ENCODE measurements at regions not wholly inside any gene's neighbourhood (a gene's known extent, or its start where the extent isn't known, plus 50 kb on each side); places are given as distances from the start of the nearest gene placed in this dataset.

DNA sequence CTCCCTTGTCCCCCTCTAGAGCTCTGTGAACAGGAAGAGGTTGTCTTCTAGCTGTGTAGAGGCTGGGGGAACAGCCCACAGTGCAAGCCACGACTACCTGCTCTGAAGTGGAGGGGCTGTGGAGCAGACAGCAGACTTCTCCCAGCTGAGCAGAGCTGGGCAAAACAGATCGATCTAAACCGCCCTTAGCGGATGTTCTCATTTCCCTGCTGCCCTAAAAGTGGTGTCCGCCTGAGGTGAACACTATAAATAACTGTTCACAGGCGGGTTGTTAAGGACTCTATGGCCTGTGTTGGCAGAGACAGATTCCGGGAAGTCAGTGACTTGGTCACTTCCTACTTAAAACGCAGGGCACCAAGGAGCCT is 203.2 kb downstream of the RHOU start (continued):
- TF ChIP-seq, protein P1, sequence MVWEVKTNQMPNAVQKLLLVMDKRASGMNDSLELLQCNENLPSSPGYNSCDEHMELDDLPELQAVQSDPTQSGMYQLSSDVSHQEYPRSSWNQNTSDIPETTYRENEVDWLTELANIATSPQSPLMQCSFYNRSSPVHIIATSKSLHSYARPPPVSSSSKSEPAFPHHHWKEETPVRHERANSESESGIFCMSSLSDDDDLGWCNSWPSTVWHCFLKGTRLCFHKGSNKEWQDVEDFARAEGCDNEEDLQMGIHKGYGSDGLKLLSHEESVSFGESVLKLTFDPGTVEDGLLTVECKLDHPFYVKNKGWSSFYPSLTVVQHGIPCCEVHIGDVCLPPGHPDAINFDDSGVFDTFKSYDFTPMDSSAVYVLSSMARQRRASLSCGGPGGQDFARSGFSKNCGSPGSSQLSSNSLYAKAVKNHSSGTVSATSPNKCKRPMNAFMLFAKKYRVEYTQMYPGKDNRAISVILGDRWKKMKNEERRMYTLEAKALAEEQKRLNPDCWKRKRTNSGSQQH (CRISPR knock-in tag; IDR thresholded peaks at IDR 0.05; ENCODE audit: low read depth): no peak
- no peak for TF ChIP-seq IRX3 (CRISPR knock-in tag; IDR thresholded peaks at IDR 0.05; ENCODE audit: borderline replicate concordance, low read depth)
- TF ChIP-seq ZNF709 (CRISPR knock-in tag; IDR thresholded peaks at IDR 0.05): no peak
- 0 out of 2 replicates have a peak, but pooled peaks have one; percentile 10 for TF ChIP-seq PPARG (CRISPR knock-in tag; conservative IDR thresholded peaks at IDR 0.05)
- TF ChIP-seq, protein P2, sequence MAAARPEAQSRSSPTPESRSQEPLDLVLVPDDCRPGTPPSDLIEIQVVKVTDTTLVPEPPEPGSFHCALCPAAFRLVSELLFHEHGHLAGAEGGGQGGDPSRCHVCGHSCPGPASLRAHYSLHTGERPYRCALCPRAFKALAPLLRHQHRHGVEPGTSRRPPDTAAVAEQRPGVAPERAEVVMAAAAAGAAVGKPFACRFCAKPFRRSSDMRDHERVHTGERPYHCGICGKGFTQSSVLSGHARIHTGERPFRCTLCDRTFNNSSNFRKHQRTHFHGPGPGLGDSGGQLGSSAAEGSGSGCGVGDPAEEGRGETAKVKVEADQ (CRISPR knock-in tag; IDR thresholded peaks at IDR 0.05; ENCODE audit: borderline replicate concordance): no peak
- TF ChIP-seq THAP11 (CRISPR knock-in tag; IDR thresholded peaks at IDR 0.05): no peak
- no peak for TF ChIP-seq ZNF138 (CRISPR knock-in tag; IDR thresholded peaks at IDR 0.05; ENCODE audit: low read depth)
- TF ChIP-seq, protein P3, sequence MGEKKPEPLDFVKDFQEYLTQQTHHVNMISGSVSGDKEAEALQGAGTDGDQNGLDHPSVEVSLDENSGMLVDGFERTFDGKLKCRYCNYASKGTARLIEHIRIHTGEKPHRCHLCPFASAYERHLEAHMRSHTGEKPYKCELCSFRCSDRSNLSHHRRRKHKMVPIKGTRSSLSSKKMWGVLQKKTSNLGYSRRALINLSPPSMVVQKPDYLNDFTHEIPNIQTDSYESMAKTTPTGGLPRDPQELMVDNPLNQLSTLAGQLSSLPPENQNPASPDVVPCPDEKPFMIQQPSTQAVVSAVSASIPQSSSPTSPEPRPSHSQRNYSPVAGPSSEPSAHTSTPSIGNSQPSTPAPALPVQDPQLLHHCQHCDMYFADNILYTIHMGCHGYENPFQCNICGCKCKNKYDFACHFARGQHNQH (CRISPR knock-in tag; IDR thresholded peaks at IDR 0.05): no peak
- no peak for TF ChIP-seq FOXC1 (CRISPR knock-in tag; IDR thresholded peaks at IDR 0.05; ENCODE audit: borderline replicate concordance)
- TF ChIP-seq ARHGAP35 (CRISPR knock-in tag; IDR thresholded peaks at IDR 0.05; ENCODE audit: borderline replicate concordance): no peak
- TF ChIP-seq, protein P4, sequence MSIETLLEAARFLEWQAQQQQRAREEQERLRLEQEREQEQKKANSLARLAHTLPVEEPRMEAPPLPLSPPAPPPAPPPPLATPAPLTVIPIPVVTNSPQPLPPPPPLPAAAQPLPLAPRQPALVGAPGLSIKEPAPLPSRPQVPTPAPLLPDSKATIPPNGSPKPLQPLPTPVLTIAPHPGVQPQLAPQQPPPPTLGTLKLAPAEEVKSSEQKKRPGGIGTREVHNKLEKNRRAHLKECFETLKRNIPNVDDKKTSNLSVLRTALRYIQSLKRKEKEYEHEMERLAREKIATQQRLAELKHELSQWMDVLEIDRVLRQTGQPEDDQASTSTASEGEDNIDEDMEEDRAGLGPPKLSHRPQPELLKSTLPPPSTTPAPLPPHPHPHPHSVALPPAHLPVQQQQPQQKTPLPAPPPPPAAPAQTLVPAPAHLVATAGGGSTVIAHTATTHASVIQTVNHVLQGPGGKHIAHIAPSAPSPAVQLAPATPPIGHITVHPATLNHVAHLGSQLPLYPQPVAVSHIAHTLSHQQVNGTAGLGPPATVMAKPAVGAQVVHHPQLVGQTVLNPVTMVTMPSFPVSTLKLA (IDR thresholded peaks at IDR 0.05): no peak
- no peak for TF ChIP-seq TOPORS (CRISPR knock-in tag; IDR thresholded peaks at IDR 0.05)
- no peak for TF ChIP-seq ZNF503 (CRISPR knock-in tag; IDR thresholded peaks at IDR 0.05)
- TF ChIP-seq, protein P5, sequence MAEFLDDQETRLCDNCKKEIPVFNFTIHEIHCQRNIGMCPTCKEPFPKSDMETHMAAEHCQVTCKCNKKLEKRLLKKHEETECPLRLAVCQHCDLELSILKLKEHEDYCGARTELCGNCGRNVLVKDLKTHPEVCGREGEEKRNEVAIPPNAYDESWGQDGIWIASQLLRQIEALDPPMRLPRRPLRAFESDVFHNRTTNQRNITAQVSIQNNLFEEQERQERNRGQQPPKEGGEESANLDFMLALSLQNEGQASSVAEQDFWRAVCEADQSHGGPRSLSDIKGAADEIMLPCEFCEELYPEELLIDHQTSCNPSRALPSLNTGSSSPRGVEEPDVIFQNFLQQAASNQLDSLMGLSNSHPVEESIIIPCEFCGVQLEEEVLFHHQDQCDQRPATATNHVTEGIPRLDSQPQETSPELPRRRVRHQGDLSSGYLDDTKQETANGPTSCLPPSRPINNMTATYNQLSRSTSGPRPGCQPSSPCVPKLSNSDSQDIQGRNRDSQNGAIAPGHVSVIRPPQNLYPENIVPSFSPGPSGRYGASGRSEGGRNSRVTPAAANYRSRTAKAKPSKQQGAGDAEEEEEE (CRISPR knock-in tag; IDR thresholded peaks at IDR 0.05; ENCODE audit: borderline replicate concordance): no peak
- no peak for TF ChIP-seq JUN (CRISPR knock-in tag; IDR thresholded peaks at IDR 0.05)
- TF ChIP-seq ZMAT3 (CRISPR knock-in tag; conservative IDR thresholded peaks at IDR 0.05): no peak
- TF ChIP-seq, protein P6, sequence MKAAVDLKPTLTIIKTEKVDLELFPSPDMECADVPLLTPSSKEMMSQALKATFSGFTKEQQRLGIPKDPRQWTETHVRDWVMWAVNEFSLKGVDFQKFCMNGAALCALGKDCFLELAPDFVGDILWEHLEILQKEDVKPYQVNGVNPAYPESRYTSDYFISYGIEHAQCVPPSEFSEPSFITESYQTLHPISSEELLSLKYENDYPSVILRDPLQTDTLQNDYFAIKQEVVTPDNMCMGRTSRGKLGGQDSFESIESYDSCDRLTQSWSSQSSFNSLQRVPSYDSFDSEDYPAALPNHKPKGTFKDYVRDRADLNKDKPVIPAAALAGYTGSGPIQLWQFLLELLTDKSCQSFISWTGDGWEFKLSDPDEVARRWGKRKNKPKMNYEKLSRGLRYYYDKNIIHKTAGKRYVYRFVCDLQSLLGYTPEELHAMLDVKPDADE (CRISPR knock-in tag; IDR thresholded peaks at IDR 0.05): no peak
- no peak for TF ChIP-seq FLYWCH1 (CRISPR knock-in tag; IDR thresholded peaks at IDR 0.05)
- TF ChIP-seq ATF1 (CRISPR knock-in tag; IDR thresholded peaks at IDR 0.05): no peak
- no peak for TF ChIP-seq NFKB2 (CRISPR knock-in tag; IDR thresholded peaks at IDR 0.05; ENCODE audit: borderline replicate concordance)
- TF ChIP-seq ZNF33B (CRISPR knock-in tag; IDR thresholded peaks at IDR 0.05): no peak
- TF ChIP-seq MAFG (CRISPR knock-in tag; IDR thresholded peaks at IDR 0.05): no peak

All from HepG2 (cell line).